ENCODE measurements at regions not wholly inside any gene's neighbourhood (a gene's known extent, or its start where the extent isn't known, plus 50 kb on each side); places are given as distances from the start of the nearest gene placed in this dataset.

GRCh38 chr7:25879799-25880198 is 272.2 kb upstream of the NFE2L3 start:
- Histone ChIP-seq H3K4me3 (no peak overlapping the region), H3K27ac (no peak overlapping the region), H3K9me3 (no peaks in the 10 kb centered on the region), H3K4me1 (no peaks in the 10 kb centered on the region), H3K36me3 (no peaks in the 10 kb centered on the region), H3K27me3 (no peaks in the 10 kb centered on the region)
- no peak for DNase-seq
- TF ChIP-seq CTCF (IDR thresholded peaks at IDR 0.05) = no peak

GRCh38 chr7:25881317-25882037 is 270.5 kb upstream of the NFE2L3 start:
- no peak overlapping the region for H3K4me3 ChIP-seq
- no peaks in the 10 kb centered on the region for H3K9me3 ChIP-seq
- DNase-seq = no peak
- no peaks in the 10 kb centered on the region for H3K36me3 ChIP-seq
- no peaks in the 10 kb centered on the region for H3K4me1 ChIP-seq
- H3K27me3 ChIP-seq = no peaks in the 10 kb centered on the region
- H3K27ac ChIP-seq = no peak overlapping the region
- TF ChIP-seq CTCF (IDR thresholded peaks at IDR 0.05) = no peak
- no peak for TF ChIP-seq POLR2A (IDR thresholded peaks at IDR 0.05)

GRCh38 chr7:25882151-25882773 is 269.7 kb upstream of the NFE2L3 start:
- Histone ChIP-seq H3K9me3 (no peaks in the 10 kb centered on the region), H3K4me1 (no peaks in the 10 kb centered on the region), H3K27ac (no peak overlapping the region), H3K36me3 (no peaks in the 10 kb centered on the region), H3K4me3 (no peak overlapping the region), H3K27me3 (no peaks in the 10 kb centered on the region)
- TF ChIP-seq CTCF (IDR thresholded peaks at IDR 0.05) (no peak), POLR2A (IDR thresholded peaks at IDR 0.05) (no peak)
- no peak for DNase-seq

- H3K27ac ChIP-seq = no peak overlapping the region
- no peak for DNase-seq
- H3K36me3 ChIP-seq = no peaks in the 10 kb centered on the region
- H3K27me3 ChIP-seq = no peaks in the 10 kb centered on the region
- H3K4me1 ChIP-seq = no peaks in the 10 kb centered on the region
- H3K9me3 ChIP-seq = no peaks in the 10 kb centered on the region
- TF ChIP-seq CTCF (IDR thresholded peaks at IDR 0.05) (no peak), POLR2A (IDR thresholded peaks at IDR 0.05) (no peak)
- H3K4me3 ChIP-seq = no peak overlapping the region
These were observed 267.7 kb upstream of the NFE2L3 start for GRCh38 chr7:25884265-25884828.

GRCh38 chr7:25885057-25885576 is 266.9 kb upstream of the NFE2L3 start:
- H3K27ac ChIP-seq = no peak overlapping the region
- no peaks in the 10 kb centered on the region for H3K36me3 ChIP-seq
- DNase-seq = no peak
- H3K4me3 ChIP-seq = no peak overlapping the region
- no peak for TF ChIP-seq POLR2A (IDR thresholded peaks at IDR 0.05)
- no peak for TF ChIP-seq CTCF (IDR thresholded peaks at IDR 0.05)
- no peaks in the 10 kb centered on the region for H3K9me3 ChIP-seq
- H3K27me3 ChIP-seq = no peaks in the 10 kb centered on the region
- no peaks in the 10 kb centered on the region for H3K4me1 ChIP-seq

All from Peyer's patch (tissue), 4 donors.